K562 (cell line): ENCODE measurements at regions not wholly inside any gene's neighbourhood (a gene's known extent, or its start where the extent isn't known, plus 50 kb on each side); places are given as distances from the start of the nearest gene placed in this dataset.
"Not testable (repeated sequence)": the region's sequence is repeated elsewhere in the genome, so short reads cannot be mapped to it uniquely, and the experiment has no call there.

Source experiments
- ATAC-seq: fragments of 200-7000 bp; cut with Tn5 transposase; 3 replicates; pipeline ENCODE4 v1.9.1; 2020; ENCODE audit warnings: moderate library complexity
- BruUV-seq: library from RNA; stranded (reverse); fragments of 400-500 nt; replicated peaks from 2 replicates; lab custom pipeline; 2021; lab: Mats Ljungman, UMichigan
- CTCF ChIA-PET: fragments of 300-600 bp; formaldehyde crosslinking; extraction: SDS; loops from one replicate; lab custom pipeline; 2021; ENCODE audit warnings: low intra/inter-chr PET ratio; lab: Yijun Ruan, JAX
- POLR2A ChIA-PET: fragments of 300-600, 350-650 bp; sonication (Branson Sonifier 250); formaldehyde crosslinking; extraction: SDS; loops from one replicate; lab custom pipeline; 2021; ENCODE audit warnings: antibody characterized with exemption, inconsistent platforms; lab: Yijun Ruan, JAX
- DNase-seq, 4 experiments: peaks; one replicate each; pipeline versions ENCODE4 v3.0.0 to v3.0.0-alpha.2; 2011 to 2018; ENCODE audit warnings: low spot score in 3 of 4, mixed read lengths in 3 of 4; ENCODE audit errors: extremely low read depth in 1 of 4
- FAIRE-seq: peaks from 2 replicates; lab custom pipeline; 2011; peaks lifted over from hg19 to GRCh38; lab: Jason Lieb, UNC
- H2AFZ ChIP-seq: 2 replicates; pipeline ENCODE4 v1.6.0; 2011; ENCODE audit warnings: low read depth, low read length, control low read depth, inconsistent platforms
- H3K27ac ChIP-seq: fragments of 200-600 bp; 3 replicates; pipeline ENCODE4 v1.8.0; 2011; ENCODE audit warnings: low read depth, mild to moderate bottlenecking, control low read depth, inconsistent platforms, low read length, moderate library complexity, mixed read lengths; ENCODE audit errors: extremely low read depth
- H3K27me3 ChIP-seq, 2 experiments: fragments of 300-600 bp in 1 of 2; 2 replicates in 1 of 2; 3 replicates in 1 of 2; pipeline versions ENCODE4 v1.6.0 to v1.8.0; 2011; ENCODE audit warnings: inconsistent platforms in 2 of 2, low read length in 2 of 2, mild to moderate bottlenecking in 1 of 2, mixed read lengths in 1 of 2, moderate library complexity in 1 of 2; ENCODE audit not compliant: control insufficient read depth in 2 of 2, insufficient read depth in 2 of 2
- H3K36me3 ChIP-seq: fragments of 300-600 bp; 3 replicates; pipeline ENCODE4 v1.8.0; 2011; ENCODE audit warnings: mild to moderate bottlenecking, low read length, inconsistent platforms; ENCODE audit not compliant: control insufficient read depth, insufficient read depth
- H3K4me1 ChIP-seq, 2 experiments: fragments of 200-600 bp in 1 of 2; replicated peaks in 1 of 2; 2 replicates in 1 of 2; 3 replicates in 1 of 2; pipeline versions ENCODE4 v1.5.1 to v1.8.0; 2011; ENCODE audit warnings: inconsistent platforms in 2 of 2, low read length in 2 of 2, mild to moderate bottlenecking in 1 of 2, mixed read lengths in 1 of 2, moderate library complexity in 1 of 2; ENCODE audit not compliant: control insufficient read depth in 2 of 2, insufficient read depth in 2 of 2
- H3K4me2 ChIP-seq: 2 replicates; pipeline ENCODE4 v1.6.1; 2011; ENCODE audit warnings: low read length, control low read depth, inconsistent platforms, mixed read lengths; ENCODE audit not compliant: insufficient read depth
- H3K4me3 ChIP-seq: fragments of 200-600 bp; sonication (generic), shearing (Covaris generic); 2 replicates; pipeline ENCODE4 v1.5.1; 2016; ENCODE audit warnings: control low read depth, inconsistent platforms
- H3K79me2 ChIP-seq: fragments of 200-600 bp; 3 replicates; pipeline ENCODE4 v1.8.0; 2011; ENCODE audit warnings: low read length, inconsistent platforms; ENCODE audit not compliant: control insufficient read depth, insufficient read depth
- H3K9ac ChIP-seq, 2 experiments: 2 replicates each; pipeline versions ENCODE4 v1.6.0 to v1.6.1; 2011; ENCODE audit warnings: low read depth in 2 of 2, low read length in 2 of 2, control low read depth in 1 of 2, inconsistent platforms in 1 of 2, mild to moderate bottlenecking in 1 of 2, mixed read lengths in 1 of 2; ENCODE audit not compliant: insufficient read depth in 1 of 2
- H3K9me1 ChIP-seq: one replicate; pipeline ENCODE4 v1.6.0; 2011; ENCODE audit warnings: inconsistent platforms, mild to moderate bottlenecking, low read length, moderate library complexity; ENCODE audit not compliant: control insufficient read depth, insufficient read depth
- H3K9me3 ChIP-seq: replicated peaks from 2 replicates; pipeline ENCODE4 v1.5.1; 2011; ENCODE audit warnings: low read depth, low read length, inconsistent platforms; ENCODE audit not compliant: control insufficient read depth, insufficient read depth
- H4K20me1 ChIP-seq: replicated peaks from 2 replicates; pipeline ENCODE4 v1.6.1; 2011; ENCODE audit warnings: low read length, inconsistent platforms, mixed read lengths; ENCODE audit not compliant: control insufficient read depth, insufficient read depth
- ZNF146 ChIP-seq: IDR thresholded peaks from one replicate; pipeline ENCODE4 v1.6.1; 2018; ENCODE audit warnings: missing compliant biosample characterization; ENCODE audit not compliant: unreplicated experiment
- WGBS: fragments of 100-300 bp; shearing (Covaris generic); methylation state at CpG from one replicate; pipeline ENCODE4 v1.1.6; 2016; ENCODE audit warnings: low coverage, mixed read lengths; ENCODE audit not compliant: insufficient coverage; ENCODE audit errors: missing lambda C conversion rate; 5-methylcytosine and 5-hydroxymethylcytosine counted together
- in situ Hi-C: fragments of 300-500 bp; cut with MboI; formaldehyde crosslinking; loops from 4 replicates; pipeline ENCODE4 v1.15.0; 2018; ENCODE audit warnings: inconsistent platforms, mixed read lengths
- intact Hi-C: fragments of 100-400 bp; cut with micrococcal nuclease; formaldehyde crosslinking; loops from 2 replicates; pipeline ENCODE4 v1.14.2; 2022
- TF ChIP-seq, protein P1 (sequence below), 2 experiments: fragments of 450-650 bp in 1 of 2; sonication (generic) in 1 of 2; formaldehyde crosslinking in 1 of 2; IDR thresholded peaks in 1 of 2; conservative IDR thresholded peaks in 1 of 2; 2 replicates each; pipeline versions ENCODE4 v1.6.1 to v1.8.1; 2016 to 2023; ENCODE audit warnings: mild to moderate bottlenecking in 2 of 2, moderate library complexity in 2 of 2, inconsistent platforms in 1 of 2, missing genetic modification reagents in 1 of 2

DNA sequence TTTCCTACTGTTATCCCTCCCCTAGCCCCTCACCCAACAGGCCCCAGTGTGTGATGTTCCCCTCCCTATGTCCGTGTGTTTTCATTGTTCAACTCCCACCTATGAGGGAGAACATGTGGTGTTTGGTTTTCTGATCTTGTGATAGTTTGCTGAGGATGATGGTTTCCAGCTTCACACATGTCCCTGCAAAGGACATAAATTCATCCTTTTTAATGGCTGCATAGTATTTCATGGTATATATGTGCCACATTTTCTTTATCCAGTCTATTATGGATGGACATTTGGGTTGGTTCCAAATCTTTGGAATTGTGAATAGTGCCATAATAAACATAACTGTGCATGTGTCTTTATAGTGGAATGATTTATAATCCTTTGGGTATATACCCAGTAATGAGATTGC is 54.5 kb upstream of the NEK3 start:
- CTCF ChIA-PET, H3K27me3 ChIP-seq, FAIRE-seq, H3K9me3 ChIP-seq, H4K20me1 ChIP-seq, H3K79me2 ChIP-seq, H3K4me3 ChIP-seq, DNase-seq, intact Hi-C loops, in situ Hi-C loops, H3K9ac ChIP-seq, H3K4me2 ChIP-seq, H3K36me3 ChIP-seq, POLR2A ChIA-PET, BruUV-seq, H3K9me1 ChIP-seq, H2AFZ ChIP-seq, ATAC-seq, H3K27ac ChIP-seq, H3K4me1 ChIP-seq: not testable (repeated sequence)
- 63% methylated on average over 1 of the region's 1 CpG for WGBS
- TF ChIP-seq ZNF146 (CRISPR knock-in tag): peak; percentile 63

DNA sequence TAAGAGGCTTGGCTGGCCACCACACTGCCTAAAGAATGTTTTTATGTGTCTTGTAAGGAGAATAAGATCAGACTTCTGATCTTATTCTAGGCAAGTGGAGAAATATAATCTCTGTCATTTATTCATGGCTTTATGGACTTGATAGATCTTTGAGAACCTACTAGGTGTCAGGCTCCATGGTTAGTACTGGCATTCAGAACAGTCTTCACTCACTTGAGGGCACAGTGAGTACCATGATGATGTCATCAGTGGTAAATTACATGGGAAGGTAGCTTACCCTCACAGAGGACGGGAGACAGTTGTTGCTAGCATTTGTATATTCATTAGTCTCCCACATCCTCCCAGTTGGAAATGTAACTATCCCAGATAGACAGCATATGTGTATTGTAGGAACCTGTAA is 53.5 kb upstream of the NEK3 start:
- H3K36me3 ChIP-seq, BruUV-seq, H3K4me2 ChIP-seq, H2AFZ ChIP-seq, intact Hi-C loops, H4K20me1 ChIP-seq, POLR2A ChIA-PET, H3K79me2 ChIP-seq, CTCF ChIA-PET, ATAC-seq, DNase-seq, H3K4me3 ChIP-seq, H3K27ac ChIP-seq, H3K9me3 ChIP-seq, H3K27me3 ChIP-seq, H3K9ac ChIP-seq, FAIRE-seq, H3K4me1 ChIP-seq, H3K9me1 ChIP-seq, in situ Hi-C loops: not testable (repeated sequence)
- no CpG with 5 or more reads among the region's 1 CpG for WGBS
- TF ChIP-seq, protein P1, sequence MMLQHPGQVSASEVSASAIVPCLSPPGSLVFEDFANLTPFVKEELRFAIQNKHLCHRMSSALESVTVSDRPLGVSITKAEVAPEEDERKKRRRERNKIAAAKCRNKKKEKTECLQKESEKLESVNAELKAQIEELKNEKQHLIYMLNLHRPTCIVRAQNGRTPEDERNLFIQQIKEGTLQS (IDR thresholded peaks at IDR 0.05): peak; percentile 8; the same call in 1 of the 2 replicates
- TF ChIP-seq, protein P1 (CRISPR knock-in tag; conservative IDR thresholded peaks at IDR 0.05): not testable (repeated sequence)

DNA sequence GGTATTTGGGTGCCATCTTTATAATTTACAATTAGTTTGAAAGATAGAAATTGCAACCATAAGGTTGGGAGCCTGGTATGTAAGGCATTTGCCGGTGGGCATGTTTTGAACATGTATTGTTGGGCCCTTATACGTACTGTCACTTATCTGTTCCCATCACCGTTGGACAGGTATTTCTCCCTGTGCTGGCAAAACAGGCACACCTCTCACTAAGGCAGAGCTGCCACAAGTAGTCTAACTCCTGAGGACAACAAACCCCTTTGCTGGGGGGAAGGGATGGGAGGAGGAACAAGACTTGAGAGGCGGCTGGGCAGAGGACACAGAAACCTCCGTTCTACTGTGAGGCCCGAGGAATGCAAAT is 52.0 kb upstream of the NEK3 start:
- FAIRE-seq, POLR2A ChIA-PET, H3K79me2 ChIP-seq, DNase-seq, H3K4me1 ChIP-seq, H3K9me3 ChIP-seq, H3K36me3 ChIP-seq, intact Hi-C loops, H3K27ac ChIP-seq, ATAC-seq, H4K20me1 ChIP-seq, in situ Hi-C loops, H3K4me2 ChIP-seq, CTCF ChIA-PET, H2AFZ ChIP-seq, BruUV-seq, H3K9me1 ChIP-seq, H3K27me3 ChIP-seq, H3K9ac ChIP-seq, H3K4me3 ChIP-seq: not testable (repeated sequence)
- WGBS: 83% methylated on average over 3 of the region's 6 CpGs
